Lower leg skin (tissue), 3 donors: ENCODE measurements at regions not wholly inside any gene's neighbourhood (a gene's known extent, or its start where the extent isn't known, plus 50 kb on each side); places are given as distances from the start of the nearest gene placed in this dataset.

Source experiments
- POLR2A ChIP-seq, 2 donors: fragments of 450-650 bp; IDR thresholded peaks; one replicate each; pipeline ENCODE4 v1.6.1; 2016 to 2017; ENCODE audit warnings: antibody characterized with exemption in 2 of 2, mild to moderate bottlenecking in 1 of 2, moderate library complexity in 1 of 2
- TF ChIP-seq, protein P1 (sequence below), 3 donors: fragments of 450-650 bp; IDR thresholded peaks; one replicate each; pipeline ENCODE4 v1.5.1; 2016; ENCODE audit warnings: antibody characterized with exemption in 3 of 3, mild to moderate bottlenecking in 3 of 3, moderate library complexity in 2 of 3

DNA sequence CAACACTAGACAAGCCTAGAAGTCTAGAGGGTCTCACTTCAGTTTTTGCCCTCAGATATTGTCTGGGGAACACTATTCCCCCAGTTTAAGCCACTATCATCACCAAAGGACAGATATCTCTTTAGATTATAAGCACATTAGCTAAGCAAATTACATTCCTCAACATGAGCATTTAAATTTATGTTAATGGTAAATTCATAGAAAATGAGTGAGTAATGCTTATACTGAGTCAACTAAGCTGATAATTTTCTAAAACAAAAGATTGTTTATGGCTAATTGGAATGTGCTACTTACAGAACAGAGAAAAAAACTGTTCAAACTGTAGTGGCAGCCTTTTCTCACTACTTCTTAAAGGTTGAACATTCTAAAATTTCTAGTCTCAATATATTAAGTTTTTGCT, 290.2 kb downstream of the SLITRK1 start:
- TF ChIP-seq, protein P1, sequence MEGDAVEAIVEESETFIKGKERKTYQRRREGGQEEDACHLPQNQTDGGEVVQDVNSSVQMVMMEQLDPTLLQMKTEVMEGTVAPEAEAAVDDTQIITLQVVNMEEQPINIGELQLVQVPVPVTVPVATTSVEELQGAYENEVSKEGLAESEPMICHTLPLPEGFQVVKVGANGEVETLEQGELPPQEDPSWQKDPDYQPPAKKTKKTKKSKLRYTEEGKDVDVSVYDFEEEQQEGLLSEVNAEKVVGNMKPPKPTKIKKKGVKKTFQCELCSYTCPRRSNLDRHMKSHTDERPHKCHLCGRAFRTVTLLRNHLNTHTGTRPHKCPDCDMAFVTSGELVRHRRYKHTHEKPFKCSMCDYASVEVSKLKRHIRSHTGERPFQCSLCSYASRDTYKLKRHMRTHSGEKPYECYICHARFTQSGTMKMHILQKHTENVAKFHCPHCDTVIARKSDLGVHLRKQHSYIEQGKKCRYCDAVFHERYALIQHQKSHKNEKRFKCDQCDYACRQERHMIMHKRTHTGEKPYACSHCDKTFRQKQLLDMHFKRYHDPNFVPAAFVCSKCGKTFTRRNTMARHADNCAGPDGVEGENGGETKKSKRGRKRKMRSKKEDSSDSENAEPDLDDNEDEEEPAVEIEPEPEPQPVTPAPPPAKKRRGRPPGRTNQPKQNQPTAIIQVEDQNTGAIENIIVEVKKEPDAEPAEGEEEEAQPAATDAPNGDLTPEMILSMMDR (IDR thresholded peaks at IDR 0.05): no peak
- no peak for TF ChIP-seq POLR2A (IDR thresholded peaks at IDR 0.05)
